Osteoblast (primary cell): ENCODE measurements at regions not wholly inside any gene's neighbourhood (a gene's known extent, or its start where the extent isn't known, plus 50 kb on each side); places are given as distances from the start of the nearest gene placed in this dataset.
A peak's percentile ranks its signal among the peaks of the same experiment; 100 is the strongest.

Experiments
- DNase-seq: peaks from one replicate; pipeline ENCODE4 v3.0.0; 2011; ENCODE audit warnings: low spot score, mixed read lengths; ENCODE audit not compliant: insufficient read length; ENCODE audit errors: missing footprints
- H2AFZ ChIP-seq: 2 replicates; pipeline ENCODE4 v1.6.0; 2011; ENCODE audit warnings: mild to moderate bottlenecking, low read length
- H3K27ac ChIP-seq: 2 replicates; pipeline ENCODE4 v1.5.1; 2011; ENCODE audit warnings: mild to moderate bottlenecking, low read depth, low read length, moderate library complexity
- H3K27me3 ChIP-seq: 2 replicates; pipeline ENCODE4 v1.6.0; 2012; ENCODE audit warnings: mild to moderate bottlenecking, control low read depth, inconsistent platforms, low read length, moderate library complexity; ENCODE audit not compliant: insufficient read depth
- H3K36me3 ChIP-seq: 2 replicates; pipeline ENCODE4 v1.5.1; 2011; ENCODE audit warnings: mild to moderate bottlenecking, low read length, control low read depth, moderate library complexity; ENCODE audit not compliant: insufficient read depth
- H3K4me1 ChIP-seq: 2 replicates; pipeline ENCODE4 v1.5.1; 2011; ENCODE audit warnings: mild to moderate bottlenecking, low read length, control low read depth, moderate library complexity; ENCODE audit not compliant: insufficient read depth
- H3K4me2 ChIP-seq: 2 replicates; pipeline ENCODE4 v1.6.0; 2011; ENCODE audit warnings: mild to moderate bottlenecking, low read length; ENCODE audit not compliant: insufficient read depth
- H3K4me3 ChIP-seq: fragments of 200-600 bp; sonication (generic); 3 replicates; pipeline ENCODE4 v1.5.1; 2012; ENCODE audit warnings: mild to moderate bottlenecking, low read length, inconsistent platforms; ENCODE audit not compliant: insufficient read depth
- H3K79me2 ChIP-seq: 2 replicates; pipeline ENCODE4 v1.6.0; 2012; ENCODE audit warnings: mild to moderate bottlenecking, low read length, control low read depth, inconsistent platforms; ENCODE audit not compliant: insufficient read depth
- H3K9me3 ChIP-seq: 2 replicates; pipeline ENCODE4 v1.5.1; 2011; ENCODE audit warnings: low read depth, low read length, control low read depth
- H4K20me1 ChIP-seq: 2 replicates; pipeline ENCODE4 v1.6.0; 2012; ENCODE audit warnings: mild to moderate bottlenecking, low read length, control low read depth; ENCODE audit not compliant: insufficient read depth
- CTCF ChIP-seq: IDR thresholded peaks from 2 replicates; pipeline ENCODE4 v1.5.1; 2011; ENCODE audit warnings: mild to moderate bottlenecking, low read depth, low read length, moderate library complexity; ENCODE audit errors: extremely low read depth

DNA sequence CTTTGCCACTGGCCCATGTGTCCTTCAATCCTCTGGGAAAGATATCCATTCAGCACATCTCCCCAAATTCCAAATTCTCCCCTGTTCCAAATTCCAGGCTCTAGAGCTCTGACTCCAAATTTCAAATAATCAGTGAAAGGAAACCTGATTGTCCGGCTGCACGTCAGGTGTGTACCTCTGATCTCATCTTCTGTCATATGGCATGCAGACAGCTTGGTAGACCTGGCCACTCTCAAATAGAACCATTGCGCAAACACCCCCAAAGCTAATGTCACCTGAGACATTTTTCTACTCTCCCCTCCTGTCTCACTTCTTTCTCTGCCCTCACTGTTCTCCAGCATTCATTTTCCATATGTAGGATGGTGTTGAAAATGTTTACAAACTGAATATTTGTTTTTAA, 337.0 kb upstream of the DYNLRB2 start:
- no peak for TF ChIP-seq CTCF
- Histone ChIP-seq H3K36me3 (no peaks in the 10 kb centered on the region), H3K4me1 (peaks cover 5% of the 10 kb centered on the region), H3K27ac (no peak overlapping the region), H2AFZ (no peak overlapping the region), H3K79me2 (no peaks in the 10 kb centered on the region), H3K9me3 (no peaks in the 10 kb centered on the region), H4K20me1 (no peaks in the 10 kb centered on the region), H3K4me3 (no peak overlapping the region), H3K27me3 (no peaks in the 10 kb centered on the region), H3K4me2 (no peak overlapping the region)
- DNase-seq: no peak

GRCh38 chr16:80202831-80203413, 337.9 kb upstream of the DYNLRB2 start:
- no peak overlapping the region for H3K27ac ChIP-seq
- H3K4me1 ChIP-seq: peaks cover 14% of the 10 kb centered on the region
- no peak for DNase-seq
- H4K20me1 ChIP-seq: no peaks in the 10 kb centered on the region
- no peaks in the 10 kb centered on the region for H3K27me3 ChIP-seq
- H3K9me3 ChIP-seq: no peaks in the 10 kb centered on the region
- H3K4me3 ChIP-seq: no peak overlapping the region
- H3K4me2 ChIP-seq: no peak overlapping the region
- H2AFZ ChIP-seq: peak overlapping the region; percentile 33
- no peaks in the 10 kb centered on the region for H3K36me3 ChIP-seq
- no peaks in the 10 kb centered on the region for H3K79me2 ChIP-seq
- TF ChIP-seq CTCF: no peak

DNA sequence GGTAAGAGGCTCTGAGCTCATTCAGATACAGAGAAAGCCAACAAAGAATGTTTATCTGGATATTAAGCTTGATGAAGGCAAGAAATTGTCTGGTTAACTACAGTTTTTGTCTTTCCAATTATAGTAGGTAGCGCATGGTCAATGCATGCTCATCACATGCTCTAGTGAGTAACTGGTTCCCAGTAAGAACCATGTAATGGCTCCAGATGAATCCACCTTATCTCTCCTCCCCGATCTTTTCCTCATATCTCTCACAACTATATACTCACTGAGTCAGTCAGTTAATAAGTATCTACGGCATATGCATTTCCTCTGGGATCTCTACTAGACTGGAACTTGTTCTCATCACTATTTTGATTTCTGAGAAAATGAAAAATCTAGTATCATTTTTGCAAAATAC, 340.7 kb upstream of the DYNLRB2 start:
- Histone ChIP-seq H2AFZ (peak overlapping the region; percentile 4), H3K4me3 (no peak overlapping the region), H3K4me2 (no peak overlapping the region), H3K9me3 (no peaks in the 10 kb centered on the region), H3K36me3 (no peaks in the 10 kb centered on the region), H3K27ac (no peak overlapping the region), H4K20me1 (no peaks in the 10 kb centered on the region), H3K79me2 (no peaks in the 10 kb centered on the region), H3K27me3 (no peaks in the 10 kb centered on the region), H3K4me1 (peaks cover 18% of the 10 kb centered on the region)
- DNase-seq: no peak
- TF ChIP-seq CTCF: no peak

DNA sequence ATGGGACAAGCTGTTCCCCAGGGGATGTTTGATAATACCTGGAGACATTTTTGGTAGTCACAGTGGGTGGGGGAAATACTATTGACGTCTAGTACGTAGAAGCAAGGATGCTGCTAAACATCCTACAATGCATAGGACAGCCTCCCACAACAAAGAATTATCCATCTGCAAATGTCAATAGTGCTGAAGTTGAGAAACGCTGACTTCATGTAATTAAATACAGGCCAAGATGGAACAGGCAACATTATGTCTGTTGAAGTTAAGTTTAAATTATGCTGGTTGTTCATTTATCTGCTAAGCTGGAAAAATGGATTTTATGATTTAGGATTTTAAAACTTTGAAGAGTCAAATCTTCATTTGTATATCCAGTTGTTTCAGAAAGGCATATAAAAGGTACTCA, 341.2 kb upstream of the DYNLRB2 start:
- Histone ChIP-seq H3K36me3 (no peaks in the 10 kb centered on the region), H2AFZ (no peak overlapping the region), H3K27ac (no peak overlapping the region), H3K4me2 (no peak overlapping the region), H4K20me1 (no peaks in the 10 kb centered on the region), H3K79me2 (no peaks in the 10 kb centered on the region), H3K4me1 (peaks cover 18% of the 10 kb centered on the region), H3K4me3 (no peak overlapping the region), H3K9me3 (no peaks in the 10 kb centered on the region), H3K27me3 (no peaks in the 10 kb centered on the region)
- TF ChIP-seq CTCF: no peak
- DNase-seq: no peak
